H1 (cell line): ENCODE measurements at regions not wholly inside any gene's neighbourhood (a gene's known extent, or its start where the extent isn't known, plus 50 kb on each side); places are given as distances from the start of the nearest gene placed in this dataset.

Experiments
- CTCF ChIA-PET: fragments of 300-600 bp; sonication (Branson Sonifier 250); formaldehyde crosslinking; loops from one replicate; lab custom pipeline; 2021; ENCODE audit not compliant: partially characterized antibody; lab: Charles Lee
- POLR2A ChIA-PET: fragments of 300-600 bp; sonication (Branson Sonifier 250); formaldehyde crosslinking; loops from one replicate; lab custom pipeline; 2021; ENCODE audit warnings: inconsistent platforms; ENCODE audit not compliant: partially characterized antibody; lab: Charles Lee
- DNase-seq, 2 experiments: peaks; one replicate each; pipeline versions ENCODE4 v3.0.0 to v3.0.0-alpha.2; 2010 to 2022; ENCODE audit warnings: low spot score in 2 of 2, low read depth in 1 of 2, mixed read lengths in 1 of 2
- FAIRE-seq: peaks from 2 replicates; lab custom pipeline; 2011; peaks lifted over from hg19 to GRCh38; lab: Jason Lieb, UNC
- H2AFZ ChIP-seq: 2 replicates; pipeline ENCODE4 v1.8.1; 2012; ENCODE audit warnings: low read length, inconsistent platforms
- H2AK5ac ChIP-seq: 2 replicates; pipeline ENCODE4 v1.6.1; 2013; ENCODE audit warnings: low read depth, low read length
- H2BK120ac ChIP-seq: replicated peaks from 2 replicates; pipeline ENCODE3; 2013; ENCODE audit warnings: low read depth, low read length, inconsistent platforms
- H2BK12ac ChIP-seq: 2 replicates; pipeline ENCODE4 v1.6.1; 2013; ENCODE audit warnings: low read depth, low read length
- H2BK15ac ChIP-seq: 2 replicates; pipeline ENCODE4 v1.6.1; 2013; ENCODE audit warnings: low read length
- H2BK20ac ChIP-seq: 2 replicates; pipeline ENCODE4 v1.6.1; 2013; ENCODE audit warnings: low read length
- H2BK5ac ChIP-seq: 2 replicates; pipeline ENCODE4 v1.6.1; 2013; ENCODE audit warnings: low read depth, low read length
- H3K14ac ChIP-seq: 2 replicates; pipeline ENCODE4 v1.6.1; 2013; ENCODE audit warnings: inconsistent platforms; ENCODE audit not compliant: insufficient read length
- H3K18ac ChIP-seq: 2 replicates; pipeline ENCODE4 v1.6.1; 2013; ENCODE audit warnings: low read length; ENCODE audit errors: extremely low read depth
- H3K23ac ChIP-seq: 2 replicates; pipeline ENCODE4 v1.6.1; 2013; ENCODE audit warnings: inconsistent platforms; ENCODE audit not compliant: insufficient read length
- H3K23me2 ChIP-seq: 2 replicates; pipeline ENCODE4 v1.6.1; 2013; ENCODE audit warnings: low read depth, low read length
- H3K27ac ChIP-seq: 2 replicates; pipeline ENCODE4 v1.6.1; 2011; ENCODE audit warnings: low read depth, low read length, inconsistent platforms
- H3K27me3 ChIP-seq, 4 experiments: replicated peaks in 1 of 4; 1 replicate in 1 of 4; 2 replicates in 3 of 4; pipeline versions ENCODE4 v1.6.1 to v1.8.1; 2011 to 2013; ENCODE audit warnings: low read length in 3 of 4, mild to moderate bottlenecking in 3 of 4, inconsistent platforms in 2 of 4, mixed read lengths in 2 of 4, moderate library complexity in 1 of 4; ENCODE audit not compliant: control insufficient read depth in 3 of 4, insufficient read depth in 3 of 4; ENCODE audit errors: extremely low read depth in 1 of 4
- H3K36me3 ChIP-seq, 4 experiments: 2 replicates each; pipeline versions ENCODE4 v1.6.1 to v1.8.1; 2011 to 2013; ENCODE audit warnings: mild to moderate bottlenecking in 4 of 4, low read length in 3 of 4, moderate library complexity in 2 of 4, control low read depth in 1 of 4, inconsistent platforms in 1 of 4; ENCODE audit not compliant: insufficient read depth in 4 of 4, control insufficient read depth in 2 of 4
- H3K4ac ChIP-seq: replicated peaks from 2 replicates; pipeline ENCODE3; 2013; ENCODE audit warnings: low read length, low read depth, mixed read lengths, inconsistent platforms; ENCODE audit not compliant: insufficient read length
- H3K4me1 ChIP-seq, 4 experiments: replicated peaks in 1 of 4; 1 replicate in 1 of 4; 2 replicates in 3 of 4; pipeline versions ENCODE4 v1.6.1 to v1.8.1; 2011 to 2013; ENCODE audit warnings: low read length in 3 of 4, inconsistent platforms in 2 of 4, mixed read lengths in 1 of 4; ENCODE audit not compliant: insufficient read depth in 4 of 4, control insufficient read depth in 3 of 4
- H3K4me2 ChIP-seq, 2 experiments: 2 replicates each; pipeline versions ENCODE4 v1.6.1 to v1.8.1; 2011 to 2013; ENCODE audit warnings: low read depth in 2 of 2, low read length in 2 of 2, control low read depth in 1 of 2, inconsistent platforms in 1 of 2, mild to moderate bottlenecking in 1 of 2; ENCODE audit not compliant: insufficient read depth in 1 of 2
- H3K4me3 ChIP-seq, 4 experiments: fragments of 200-600, 300-600 bp in 1 of 4; sonication (generic), shearing (Covaris generic), sonication (Bioruptor Twin) in 1 of 4; 2 replicates each; pipeline versions ENCODE4 v1.5.1 to v1.8.1; 2011 to 2016; ENCODE audit warnings: low read length in 4 of 4, low read depth in 3 of 4, control low read depth in 2 of 4, inconsistent platforms in 2 of 4, mild to moderate bottlenecking in 2 of 4, mixed read lengths in 1 of 4, moderate library complexity in 1 of 4; ENCODE audit not compliant: insufficient read depth in 2 of 4; ENCODE audit errors: extremely low read depth in 1 of 4
- H3K56ac ChIP-seq: replicated peaks from 2 replicates; pipeline ENCODE3; 2013; ENCODE audit warnings: low read depth, mild to moderate bottlenecking, mixed read lengths, low read length, inconsistent platforms; ENCODE audit not compliant: insufficient read length
- H3K79me1 ChIP-seq: 2 replicates; pipeline ENCODE4 v1.6.1; 2013; ENCODE audit warnings: low read depth, low read length, control low read depth
- H3K79me2 ChIP-seq, 2 experiments: 2 replicates each; pipeline versions ENCODE4 v1.6.1 to v1.8.1; 2012 to 2013; ENCODE audit warnings: low read length in 2 of 2, mild to moderate bottlenecking in 2 of 2, inconsistent platforms in 1 of 2; ENCODE audit not compliant: insufficient read depth in 2 of 2, control insufficient read depth in 1 of 2
- H3K9ac ChIP-seq, 4 experiments: replicated peaks in 1 of 4; 1 replicate in 1 of 4; 2 replicates in 3 of 4; pipeline versions ENCODE4 v1.6.1 to v1.8.1; 2011 to 2013; ENCODE audit warnings: low read depth in 3 of 4, low read length in 3 of 4, control low read depth in 2 of 4, mild to moderate bottlenecking in 2 of 4, moderate library complexity in 2 of 4, inconsistent platforms in 1 of 4; ENCODE audit errors: extremely low read depth in 1 of 4
- H3K9me3 ChIP-seq, 2 experiments: 2 replicates each; pipeline versions ENCODE4 v1.6.1 to v1.8.1; 2012 to 2013; ENCODE audit warnings: mild to moderate bottlenecking in 2 of 2, moderate library complexity in 2 of 2, control low read depth in 1 of 2, inconsistent platforms in 1 of 2, low read depth in 1 of 2, low read length in 1 of 2, mixed read lengths in 1 of 2; ENCODE audit not compliant: insufficient read depth in 2 of 2
- H4K20me1 ChIP-seq, 2 experiments: replicated peaks in 1 of 2; 2 replicates each; pipeline versions ENCODE3 to v1.8.1; 2011 to 2013; ENCODE audit warnings: inconsistent platforms in 2 of 2, low read length in 2 of 2, mild to moderate bottlenecking in 1 of 2; ENCODE audit not compliant: insufficient read depth in 2 of 2, control insufficient read depth in 1 of 2
- H4K5ac ChIP-seq: 2 replicates; pipeline ENCODE4 v1.6.1; 2013; ENCODE audit warnings: low read length, low read depth, mixed read lengths, inconsistent platforms; ENCODE audit not compliant: insufficient read length
- H4K8ac ChIP-seq: 2 replicates; pipeline ENCODE4 v1.8.0; 2013; ENCODE audit warnings: mild to moderate bottlenecking, moderate library complexity, low read length, inconsistent platforms; ENCODE audit not compliant: insufficient read depth; ENCODE audit errors: extremely low read depth
- H4K91ac ChIP-seq: replicated peaks from 2 replicates; pipeline ENCODE3; 2013; ENCODE audit warnings: low read length, mixed read lengths, inconsistent platforms; ENCODE audit not compliant: insufficient read length
- BCL11A ChIP-seq, 2 experiments: IDR thresholded peaks; one replicate each; pipeline ENCODE4 v1.6.1; 2011; ENCODE audit warnings: low read depth in 2 of 2, low read length in 2 of 2, mild to moderate bottlenecking in 2 of 2
- EP300 ChIP-seq, 2 experiments: IDR thresholded peaks; 1 replicate in 1 of 2; 2 replicates in 1 of 2; pipeline ENCODE4 v1.6.1; 2011 to 2012; ENCODE audit warnings: low read depth in 2 of 2, low read length in 2 of 2, mild to moderate bottlenecking in 2 of 2, borderline replicate concordance in 1 of 2, inconsistent platforms in 1 of 2, moderate library complexity in 1 of 2
- SIN3A ChIP-seq, 2 experiments: IDR thresholded peaks in 1 of 2; conservative IDR thresholded peaks in 1 of 2; 2 replicates each; pipeline ENCODE4 v1.6.1; 2011 to 2012; ENCODE audit warnings: low read length in 2 of 2, improper control_type of control experiment in 1 of 2, low read depth in 1 of 2, mild to moderate bottlenecking in 1 of 2
- SIRT6 ChIP-seq: IDR thresholded peaks from one replicate; pipeline ENCODE4 v1.7.1; 2012; ENCODE audit warnings: low read length, inconsistent platforms
- TAF7 ChIP-seq: optimal IDR thresholded peaks from 2 replicates; pipeline ENCODE3; 2011; ENCODE audit warnings: low read depth, mild to moderate bottlenecking, inconsistent platforms, low read length, moderate library complexity, borderline replicate concordance
- TEAD4 ChIP-seq: IDR thresholded peaks from 2 replicates; pipeline ENCODE4 v1.6.1; 2012; ENCODE audit warnings: low read depth, low read length, inconsistent platforms, mixed read lengths

DNA sequence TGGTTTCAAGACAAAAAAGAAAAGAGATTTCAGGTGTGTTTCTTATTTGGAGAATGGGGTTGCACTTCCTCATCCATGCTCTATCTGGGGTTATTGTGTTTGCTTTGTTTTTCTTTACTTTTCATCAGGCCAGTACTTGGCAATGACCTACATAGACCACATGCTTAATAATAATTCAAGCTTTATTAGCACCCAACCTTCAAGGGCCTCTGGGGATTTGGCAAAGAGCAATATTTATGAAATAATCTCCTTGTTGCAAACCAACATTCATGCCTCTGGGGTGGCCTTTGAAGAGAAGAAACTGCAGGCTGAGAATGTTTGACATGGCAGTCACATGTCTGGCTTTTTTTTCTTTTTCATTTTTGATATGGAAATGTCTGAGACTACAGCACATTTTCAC lies 68.2 kb upstream of the SNRK start:
- CTCF ChIA-PET, result no interaction called here

More for the DNA sequence above, 68.2 kb upstream of the SNRK start:
- Histone ChIP-seq H3K23ac (no peak overlapping the region), H2AFZ (no peak overlapping the region), H4K91ac (no peak overlapping the region), H3K56ac (no peak overlapping the region), H2BK15ac (no peak overlapping the region), H4K8ac (no peak overlapping the region), H3K36me3 (no peaks in the 10 kb centered on the region), H3K4me3 (no peak overlapping the region)
- no peak for FAIRE-seq
- POLR2A ChIA-PET, result no interaction called here
- DNase-seq, result no peak
- TF ChIP-seq EP300 (IDR thresholded peaks at IDR 0.05; ENCODE audit: borderline replicate concordance in 1 of 2, low read depth in 2 of 2, low read length in 2 of 2), result no peak
- TF ChIP-seq TEAD4, result no peak
- no peak for TF ChIP-seq BCL11A (IDR thresholded peaks at IDR 0.05; ENCODE audit: low read depth in 2 of 2, low read length in 2 of 2)
- TF ChIP-seq SIN3A (conservative IDR thresholded peaks at IDR 0.05 in 1 of 2, IDR thresholded peaks at IDR 0.05 in 1 of 2; ENCODE audit: low read depth in 1 of 2, low read length in 2 of 2), result no peak
- TF ChIP-seq SIRT6, result no peak
- TF ChIP-seq TAF7, result no peak
- TF ChIP-seq, all 59 proteins: peak for 0
- Histone ChIP-seq H3K14ac (no peak overlapping the region), H2AK5ac (no peak overlapping the region), H2BK120ac (no peak overlapping the region), H3K79me2 (no peaks in the 10 kb centered on the region), H4K20me1 (no peaks in the 10 kb centered on the region), H3K9ac (no peak overlapping the region), H3K9me3 (peaks cover 2 to 7% of the 10 kb centered on the region in 2 experiments; a peak in 2 of 4 replicates), H3K18ac (no peak overlapping the region), H3K79me1 (no peaks in the 10 kb centered on the region), H4K5ac (no peak overlapping the region), H3K23me2 (no peaks in the 10 kb centered on the region), H2BK20ac (no peak overlapping the region), H3K4ac (no peak overlapping the region), H3K27ac (no peak overlapping the region), H2BK12ac (no peak overlapping the region), H3K4me1 (no peaks in the 10 kb centered on the region), H2BK5ac (no peak overlapping the region), H3K27me3 (no peaks in the 10 kb centered on the region; a peak in 1 of 7 replicates), H3K4me2 (no peak overlapping the region)
